PFSK-1 (cell line): ENCODE measurements at regions not wholly inside any gene's neighbourhood (a gene's known extent, or its start where the extent isn't known, plus 50 kb on each side); places are given as distances from the start of the nearest gene placed in this dataset.

Source experiments
- FOXP2 ChIP-seq: optimal IDR thresholded peaks from 2 replicates; pipeline ENCODE3; 2011; ENCODE audit warnings: borderline replicate concordance, control low read depth, inconsistent platforms; ENCODE audit not compliant: insufficient read depth; ENCODE audit errors: extremely low read length, extremely low read depth
- POLR2AphosphoS5 ChIP-seq: IDR thresholded peaks from 2 replicates; pipeline ENCODE4 v1.6.1; 2012; ENCODE audit warnings: low read depth, mild to moderate bottlenecking, control low read depth, low read length, moderate library complexity
- REST ChIP-seq, 2 experiments: IDR thresholded peaks; 2 replicates each; pipeline versions ENCODE4 v1.6.1 to v1.8.0; 2011 to 2012; ENCODE audit warnings: low read depth in 2 of 2, low read length in 2 of 2, control low read depth in 1 of 2, inconsistent platforms in 1 of 2, mild to moderate bottlenecking in 1 of 2, moderate library complexity in 1 of 2; ENCODE audit not compliant: insufficient read depth in 1 of 2
- SIN3A ChIP-seq: IDR thresholded peaks from 2 replicates; pipeline ENCODE4 v1.6.1; 2012; ENCODE audit warnings: mild to moderate bottlenecking, low read length, moderate library complexity, borderline replicate concordance; ENCODE audit not compliant: insufficient read depth
- TAF1 ChIP-seq: IDR thresholded peaks from 2 replicates; pipeline ENCODE4 v1.6.1; 2012; ENCODE audit warnings: low read length, control low read depth, borderline replicate concordance; ENCODE audit not compliant: insufficient read depth

GRCh38 chr14:53461858-53462257, 308.7 kb upstream of the DDHD1 start:
- TF ChIP-seq FOXP2: no peak
- TF ChIP-seq SIN3A: no peak
- TF ChIP-seq REST (IDR thresholded peaks at IDR 0.05; ENCODE audit: insufficient read depth in 1 of 2, low read depth in 2 of 2, low read length in 2 of 2): no peak
- no peak for TF ChIP-seq TAF1

GRCh38 chr14:53460544-53460943, 307.4 kb upstream of the DDHD1 start:
- TF ChIP-seq TAF1: no peak
- TF ChIP-seq POLR2AphosphoS5: no peak
- TF ChIP-seq FOXP2: no peak
- no peak for TF ChIP-seq REST (IDR thresholded peaks at IDR 0.05; ENCODE audit: insufficient read depth in 1 of 2, low read depth in 2 of 2, low read length in 2 of 2)
- no peak for TF ChIP-seq SIN3A

- TF ChIP-seq TAF1 (no peak), FOXP2 (no peak), REST (IDR thresholded peaks at IDR 0.05; ENCODE audit: insufficient read depth in 1 of 2, low read depth in 2 of 2, low read length in 2 of 2) (no peak), SIN3A (no peak)
These were observed 305.3 kb upstream of the DDHD1 start for GRCh38 chr14:53458368-53458814.

GRCh38 chr14:53456931-53457330, 303.8 kb upstream of the DDHD1 start:
- TF ChIP-seq FOXP2 (no peak), POLR2AphosphoS5 (no peak), SIN3A (no peak), REST (IDR thresholded peaks at IDR 0.05; ENCODE audit: insufficient read depth in 1 of 2, low read depth in 2 of 2, low read length in 2 of 2) (no peak), TAF1 (no peak)

GRCh38 chr14:53452005-53452673, 299.0 kb upstream of the DDHD1 start:
- TF ChIP-seq POLR2AphosphoS5: no peak
- no peak for TF ChIP-seq REST (IDR thresholded peaks at IDR 0.05; ENCODE audit: insufficient read depth in 1 of 2, low read depth in 2 of 2, low read length in 2 of 2)
- TF ChIP-seq FOXP2: no peak
- TF ChIP-seq SIN3A: no peak
- no peak for TF ChIP-seq TAF1
